WTC11 (cell line): ENCODE measurements at regions not wholly inside any gene's neighbourhood (a gene's known extent, or its start where the extent isn't known, plus 50 kb on each side); places are given as distances from the start of the nearest gene placed in this dataset.

Source experiments
- CTCF ChIP-seq: fragments of 200-600 bp; IDR thresholded peaks from 2 replicates; pipeline ENCODE4 v1.8.0; 2022; ENCODE audit warnings: antibody characterized with exemption
- E2F5 ChIP-seq: sonication (generic); formaldehyde crosslinking; IDR thresholded peaks from 2 replicates; pipeline ENCODE4 v1.8.1; 2022; ENCODE audit warnings: mild to moderate bottlenecking, moderate library complexity, missing genetic modification reagents
- ETV6 ChIP-seq: sonication (generic); formaldehyde crosslinking; IDR thresholded peaks from 2 replicates; pipeline ENCODE4 v1.8.1; 2022; ENCODE audit warnings: mild to moderate bottlenecking, missing genetic modification reagents
- FOXJ3 ChIP-seq: sonication (generic); formaldehyde crosslinking; IDR thresholded peaks from 2 replicates; pipeline ENCODE4 v1.9.0; 2021; ENCODE audit warnings: missing genetic modification reagents, mild to moderate bottlenecking, borderline replicate concordance
- NFYB ChIP-seq: sonication (generic); formaldehyde crosslinking; conservative IDR thresholded peaks from 2 replicates; pipeline ENCODE4 v1.8.0; 2022; ENCODE audit warnings: low read depth, missing genetic modification reagents
- ZNF219 ChIP-seq: sonication (generic); formaldehyde crosslinking; IDR thresholded peaks from 2 replicates; pipeline ENCODE4 v1.8.0; 2023; ENCODE audit warnings: missing genetic modification reagents, mild to moderate bottlenecking, borderline replicate concordance
- ZNF263 ChIP-seq: sonication (generic); formaldehyde crosslinking; IDR thresholded peaks from 2 replicates; pipeline ENCODE4 v1.8.1; 2022; ENCODE audit warnings: low read depth, mild to moderate bottlenecking, moderate library complexity, missing genetic modification reagents

GRCh38 chr12:92505254-92506231, 197.2 kb upstream of the PLEKHG7 start:
- no peak for TF ChIP-seq ZNF263
- TF ChIP-seq NFYB (CRISPR knock-in tag): no peak
- no peak for TF ChIP-seq E2F5
- no peak for TF ChIP-seq ETV6 (CRISPR knock-in tag)
- TF ChIP-seq FOXJ3 (CRISPR knock-in tag): no peak
- no peak for TF ChIP-seq CTCF
- no peak for TF ChIP-seq ZNF219 (CRISPR knock-in tag)
